Fibroblast of lung (primary cell): ENCODE measurements at regions not wholly inside any gene's neighbourhood (a gene's known extent, or its start where the extent isn't known, plus 50 kb on each side); places are given as distances from the start of the nearest gene placed in this dataset.

Source experiments
- EZH2 ChIP-seq: IDR thresholded peaks from 2 replicates; pipeline ENCODE4 v1.5.1; 2012; ENCODE audit warnings: low read length, control low read depth, mild to moderate bottlenecking; ENCODE audit errors: missing control alignments
- TF ChIP-seq, protein P1 (sequence below), 2 donors: IDR thresholded peaks in 1 of 2; conservative IDR thresholded peaks in 1 of 2; 1 replicate in 1 of 2; 2 replicates in 1 of 2; pipeline ENCODE4 v1.5.1; 2011 to 2012; ENCODE audit warnings: low read length in 2 of 2, control low read depth in 1 of 2, inconsistent platforms in 1 of 2, low read depth in 1 of 2, mild to moderate bottlenecking in 1 of 2

DNA sequence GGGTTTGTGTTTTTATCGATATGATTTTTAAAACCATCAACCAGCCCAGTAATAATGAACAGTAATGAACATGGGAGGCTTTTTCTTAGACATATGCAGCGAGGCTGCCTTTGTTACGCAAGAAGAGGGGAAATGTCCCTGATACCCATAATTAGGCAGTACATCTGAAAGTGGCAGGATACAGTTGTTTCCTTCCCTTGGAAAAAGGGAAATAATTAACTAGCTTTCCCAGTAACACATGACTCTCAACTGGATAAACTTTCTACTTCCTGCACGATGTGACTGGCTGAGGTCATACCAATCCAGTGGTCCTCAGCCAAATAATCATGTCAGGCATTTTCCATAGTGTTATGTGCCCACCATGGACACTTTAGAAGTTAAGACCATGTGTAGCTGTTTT, 431.6 kb upstream of the C9orf72 start:
- TF ChIP-seq, protein P1, sequence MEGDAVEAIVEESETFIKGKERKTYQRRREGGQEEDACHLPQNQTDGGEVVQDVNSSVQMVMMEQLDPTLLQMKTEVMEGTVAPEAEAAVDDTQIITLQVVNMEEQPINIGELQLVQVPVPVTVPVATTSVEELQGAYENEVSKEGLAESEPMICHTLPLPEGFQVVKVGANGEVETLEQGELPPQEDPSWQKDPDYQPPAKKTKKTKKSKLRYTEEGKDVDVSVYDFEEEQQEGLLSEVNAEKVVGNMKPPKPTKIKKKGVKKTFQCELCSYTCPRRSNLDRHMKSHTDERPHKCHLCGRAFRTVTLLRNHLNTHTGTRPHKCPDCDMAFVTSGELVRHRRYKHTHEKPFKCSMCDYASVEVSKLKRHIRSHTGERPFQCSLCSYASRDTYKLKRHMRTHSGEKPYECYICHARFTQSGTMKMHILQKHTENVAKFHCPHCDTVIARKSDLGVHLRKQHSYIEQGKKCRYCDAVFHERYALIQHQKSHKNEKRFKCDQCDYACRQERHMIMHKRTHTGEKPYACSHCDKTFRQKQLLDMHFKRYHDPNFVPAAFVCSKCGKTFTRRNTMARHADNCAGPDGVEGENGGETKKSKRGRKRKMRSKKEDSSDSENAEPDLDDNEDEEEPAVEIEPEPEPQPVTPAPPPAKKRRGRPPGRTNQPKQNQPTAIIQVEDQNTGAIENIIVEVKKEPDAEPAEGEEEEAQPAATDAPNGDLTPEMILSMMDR (conservative IDR thresholded peaks at IDR 0.05 in 1 of 2, IDR thresholded peaks at IDR 0.05 in 1 of 2; ENCODE audit: low read depth in 1 of 2, low read length in 2 of 2): no peak
- TF ChIP-seq EZH2: no peak
